Hepatocyte (in vitro differentiated cells): ENCODE measurements at regions not wholly inside any gene's neighbourhood (a gene's known extent, or its start where the extent isn't known, plus 50 kb on each side); places are given as distances from the start of the nearest gene placed in this dataset.

Experiments used
- EZH2 ChIP-seq: fragments of 200-600 bp; sonication (generic); IDR thresholded peaks from 2 replicates; pipeline ENCODE4 v1.6.1; 2016; ENCODE audit warnings: antibody characterized with exemption, mild to moderate bottlenecking, borderline replicate concordance
- EZH2phosphoT487 ChIP-seq: fragments of 200-600 bp; sonication (generic); IDR thresholded peaks from one replicate; pipeline ENCODE4 v1.6.1; 2018; ENCODE audit warnings: antibody characterized with exemption, mild to moderate bottlenecking, low read depth, moderate library complexity; ENCODE audit not compliant: unreplicated experiment, severe bottlenecking
- TF ChIP-seq, protein P1 (sequence below): fragments of 200-600 bp; sonication (generic); IDR thresholded peaks from 2 replicates; pipeline ENCODE4 v1.5.1; 2016; ENCODE audit warnings: antibody characterized with exemption, mild to moderate bottlenecking; ENCODE audit not compliant: poor library complexity

DNA sequence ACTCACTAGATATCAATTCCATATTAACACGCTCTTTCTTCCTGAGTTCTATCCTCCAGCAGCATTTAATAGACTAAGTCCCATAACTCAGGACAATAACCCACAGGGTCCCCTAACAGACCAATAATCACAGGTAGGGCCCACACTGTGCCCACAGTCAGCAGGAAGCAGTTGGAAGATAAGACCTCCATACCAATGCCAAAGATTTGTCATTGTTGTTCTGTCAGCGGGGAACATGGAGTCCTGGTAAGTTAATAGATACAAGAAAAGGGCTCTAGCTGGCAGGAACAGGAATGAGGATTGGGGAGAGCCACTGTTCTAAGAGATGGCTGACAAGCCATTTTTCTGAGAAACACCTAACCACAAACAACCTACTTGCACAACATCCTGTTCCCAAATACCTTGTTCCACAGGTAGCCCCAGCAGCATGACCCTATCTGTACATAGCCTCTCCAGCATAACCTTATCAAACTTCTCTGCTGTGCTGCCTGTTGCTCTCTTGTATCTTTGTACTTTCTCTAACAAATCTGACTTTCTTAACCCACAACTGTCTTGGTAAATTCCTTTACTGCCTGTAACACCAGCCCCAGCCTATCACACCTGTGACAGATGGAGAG is 142.0 kb upstream of the KCNJ15 start:
- TF ChIP-seq, protein P1, sequence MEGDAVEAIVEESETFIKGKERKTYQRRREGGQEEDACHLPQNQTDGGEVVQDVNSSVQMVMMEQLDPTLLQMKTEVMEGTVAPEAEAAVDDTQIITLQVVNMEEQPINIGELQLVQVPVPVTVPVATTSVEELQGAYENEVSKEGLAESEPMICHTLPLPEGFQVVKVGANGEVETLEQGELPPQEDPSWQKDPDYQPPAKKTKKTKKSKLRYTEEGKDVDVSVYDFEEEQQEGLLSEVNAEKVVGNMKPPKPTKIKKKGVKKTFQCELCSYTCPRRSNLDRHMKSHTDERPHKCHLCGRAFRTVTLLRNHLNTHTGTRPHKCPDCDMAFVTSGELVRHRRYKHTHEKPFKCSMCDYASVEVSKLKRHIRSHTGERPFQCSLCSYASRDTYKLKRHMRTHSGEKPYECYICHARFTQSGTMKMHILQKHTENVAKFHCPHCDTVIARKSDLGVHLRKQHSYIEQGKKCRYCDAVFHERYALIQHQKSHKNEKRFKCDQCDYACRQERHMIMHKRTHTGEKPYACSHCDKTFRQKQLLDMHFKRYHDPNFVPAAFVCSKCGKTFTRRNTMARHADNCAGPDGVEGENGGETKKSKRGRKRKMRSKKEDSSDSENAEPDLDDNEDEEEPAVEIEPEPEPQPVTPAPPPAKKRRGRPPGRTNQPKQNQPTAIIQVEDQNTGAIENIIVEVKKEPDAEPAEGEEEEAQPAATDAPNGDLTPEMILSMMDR, result no peak
- TF ChIP-seq EZH2, result no peak
- no peak for TF ChIP-seq EZH2phosphoT487
